PFSK-1 (cell line): ENCODE measurements at regions not wholly inside any gene's neighbourhood (a gene's known extent, or its start where the extent isn't known, plus 50 kb on each side); places are given as distances from the start of the nearest gene placed in this dataset.

Source experiments
- POLR2AphosphoS5 ChIP-seq: IDR thresholded peaks from 2 replicates; pipeline ENCODE4 v1.6.1; 2012; ENCODE audit warnings: low read depth, mild to moderate bottlenecking, control low read depth, low read length, moderate library complexity
- TAF1 ChIP-seq: IDR thresholded peaks from 2 replicates; pipeline ENCODE4 v1.6.1; 2012; ENCODE audit warnings: low read length, control low read depth, borderline replicate concordance; ENCODE audit not compliant: insufficient read depth
- TF ChIP-seq, protein P1 (sequence below), 2 experiments: IDR thresholded peaks; 2 replicates each; pipeline versions ENCODE4 v1.6.1 to v1.8.0; 2011 to 2012; ENCODE audit warnings: low read depth in 2 of 2, low read length in 2 of 2, control low read depth in 1 of 2, inconsistent platforms in 1 of 2, mild to moderate bottlenecking in 1 of 2, moderate library complexity in 1 of 2; ENCODE audit not compliant: insufficient read depth in 1 of 2

DNA sequence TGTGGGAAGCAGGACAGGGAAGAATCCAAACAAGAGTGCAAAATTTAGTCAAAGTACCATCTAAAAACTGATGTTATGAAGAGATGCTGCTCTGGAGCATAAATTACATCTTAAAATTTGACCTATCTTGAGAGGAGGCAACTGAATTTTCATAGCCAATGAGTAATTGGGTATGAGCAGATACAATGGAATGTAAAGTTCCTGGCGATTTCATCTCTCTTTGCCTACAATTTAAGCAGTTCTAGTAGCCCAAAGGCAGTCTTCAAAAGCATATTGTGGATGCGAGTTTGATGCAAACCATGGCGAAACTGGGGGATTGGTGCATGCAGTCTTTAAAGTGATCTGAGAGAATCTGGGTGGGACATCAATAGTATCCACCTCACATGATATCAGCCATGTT is 1265.9 kb downstream of the BRINP3 start:
- TF ChIP-seq POLR2AphosphoS5 (no peak), TAF1 (no peak)
- TF ChIP-seq, protein P1, sequence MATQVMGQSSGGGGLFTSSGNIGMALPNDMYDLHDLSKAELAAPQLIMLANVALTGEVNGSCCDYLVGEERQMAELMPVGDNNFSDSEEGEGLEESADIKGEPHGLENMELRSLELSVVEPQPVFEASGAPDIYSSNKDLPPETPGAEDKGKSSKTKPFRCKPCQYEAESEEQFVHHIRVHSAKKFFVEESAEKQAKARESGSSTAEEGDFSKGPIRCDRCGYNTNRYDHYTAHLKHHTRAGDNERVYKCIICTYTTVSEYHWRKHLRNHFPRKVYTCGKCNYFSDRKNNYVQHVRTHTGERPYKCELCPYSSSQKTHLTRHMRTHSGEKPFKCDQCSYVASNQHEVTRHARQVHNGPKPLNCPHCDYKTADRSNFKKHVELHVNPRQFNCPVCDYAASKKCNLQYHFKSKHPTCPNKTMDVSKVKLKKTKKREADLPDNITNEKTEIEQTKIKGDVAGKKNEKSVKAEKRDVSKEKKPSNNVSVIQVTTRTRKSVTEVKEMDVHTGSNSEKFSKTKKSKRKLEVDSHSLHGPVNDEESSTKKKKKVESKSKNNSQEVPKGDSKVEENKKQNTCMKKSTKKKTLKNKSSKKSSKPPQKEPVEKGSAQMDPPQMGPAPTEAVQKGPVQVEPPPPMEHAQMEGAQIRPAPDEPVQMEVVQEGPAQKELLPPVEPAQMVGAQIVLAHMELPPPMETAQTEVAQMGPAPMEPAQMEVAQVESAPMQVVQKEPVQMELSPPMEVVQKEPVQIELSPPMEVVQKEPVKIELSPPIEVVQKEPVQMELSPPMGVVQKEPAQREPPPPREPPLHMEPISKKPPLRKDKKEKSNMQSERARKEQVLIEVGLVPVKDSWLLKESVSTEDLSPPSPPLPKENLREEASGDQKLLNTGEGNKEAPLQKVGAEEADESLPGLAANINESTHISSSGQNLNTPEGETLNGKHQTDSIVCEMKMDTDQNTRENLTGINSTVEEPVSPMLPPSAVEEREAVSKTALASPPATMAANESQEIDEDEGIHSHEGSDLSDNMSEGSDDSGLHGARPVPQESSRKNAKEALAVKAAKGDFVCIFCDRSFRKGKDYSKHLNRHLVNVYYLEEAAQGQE (IDR thresholded peaks at IDR 0.05; ENCODE audit: insufficient read depth in 1 of 2, low read depth in 2 of 2, low read length in 2 of 2) = no peak
